ENCODE measurements at regions not wholly inside any gene's neighbourhood (a gene's known extent, or its start where the extent isn't known, plus 50 kb on each side); places are given as distances from the start of the nearest gene placed in this dataset.

DNA sequence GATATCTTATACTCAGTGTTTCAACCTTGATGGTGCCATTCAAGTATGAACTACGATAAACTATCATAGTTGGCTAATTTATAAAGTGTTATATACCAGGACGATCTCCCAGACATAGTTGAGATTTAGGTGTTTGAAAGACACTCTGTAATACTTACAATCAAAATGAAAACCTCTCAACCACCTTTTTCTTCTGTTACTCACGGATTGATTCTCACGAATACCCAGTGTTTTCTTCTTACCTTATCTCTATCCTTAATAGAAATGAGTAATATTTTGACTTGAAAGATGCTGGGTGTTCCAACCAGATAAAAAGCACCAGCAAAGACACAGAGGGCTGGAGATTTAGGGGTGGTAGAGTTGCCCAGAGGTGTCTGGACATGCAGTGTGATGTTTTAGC is 169.9 kb downstream of the PTCSC3 start:
- POLR2A ChIA-PET = no interaction called here
- Histone ChIP-seq H3K4me3 (ENCODE audit: low read depth, low read length) (no peak overlapping the region), H3K36me3 (ENCODE audit: control insufficient read depth, insufficient read depth, low read length) (no peaks in the 10 kb centered on the region), H3K27me3 (ENCODE audit: control insufficient read depth, insufficient read depth, low read length) (no peaks in the 10 kb centered on the region)
- TF ChIP-seq, protein P1, sequence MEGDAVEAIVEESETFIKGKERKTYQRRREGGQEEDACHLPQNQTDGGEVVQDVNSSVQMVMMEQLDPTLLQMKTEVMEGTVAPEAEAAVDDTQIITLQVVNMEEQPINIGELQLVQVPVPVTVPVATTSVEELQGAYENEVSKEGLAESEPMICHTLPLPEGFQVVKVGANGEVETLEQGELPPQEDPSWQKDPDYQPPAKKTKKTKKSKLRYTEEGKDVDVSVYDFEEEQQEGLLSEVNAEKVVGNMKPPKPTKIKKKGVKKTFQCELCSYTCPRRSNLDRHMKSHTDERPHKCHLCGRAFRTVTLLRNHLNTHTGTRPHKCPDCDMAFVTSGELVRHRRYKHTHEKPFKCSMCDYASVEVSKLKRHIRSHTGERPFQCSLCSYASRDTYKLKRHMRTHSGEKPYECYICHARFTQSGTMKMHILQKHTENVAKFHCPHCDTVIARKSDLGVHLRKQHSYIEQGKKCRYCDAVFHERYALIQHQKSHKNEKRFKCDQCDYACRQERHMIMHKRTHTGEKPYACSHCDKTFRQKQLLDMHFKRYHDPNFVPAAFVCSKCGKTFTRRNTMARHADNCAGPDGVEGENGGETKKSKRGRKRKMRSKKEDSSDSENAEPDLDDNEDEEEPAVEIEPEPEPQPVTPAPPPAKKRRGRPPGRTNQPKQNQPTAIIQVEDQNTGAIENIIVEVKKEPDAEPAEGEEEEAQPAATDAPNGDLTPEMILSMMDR (IDR thresholded peaks at IDR 0.05; ENCODE audit: insufficient read depth, low read depth, low read length) = no peak
- CTCF ChIA-PET = no interaction called here
- no peak for DNase-seq (ENCODE audit: low read depth)

DNA sequence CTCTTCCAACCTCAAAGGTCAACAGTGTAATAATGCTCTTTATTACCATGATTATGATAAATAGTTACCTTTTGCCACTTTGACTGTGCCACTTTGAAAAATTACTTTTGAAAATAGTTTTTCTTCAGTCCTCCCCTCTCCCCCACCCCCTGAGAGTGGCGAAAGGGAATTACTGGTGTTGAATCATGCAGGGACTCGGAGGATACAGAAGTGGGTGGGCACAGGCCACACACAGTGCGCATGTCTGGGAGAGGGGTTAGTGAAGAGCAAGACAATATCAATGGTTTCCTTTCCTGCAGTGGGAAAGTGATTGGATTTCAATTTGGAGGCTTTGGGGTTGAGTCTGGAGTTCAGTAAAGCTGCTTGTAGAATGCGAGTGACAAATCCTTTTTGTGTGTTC is 170.9 kb downstream of the PTCSC3 start:
- ChIA-PET CTCF (no interaction called here), POLR2A (no interaction called here)
- H3K36me3 ChIP-seq (ENCODE audit: control insufficient read depth, insufficient read depth, low read length) = no peaks in the 10 kb centered on the region
- no peak for DNase-seq (ENCODE audit: low read depth)
- no peaks in the 10 kb centered on the region for H3K27me3 ChIP-seq (ENCODE audit: control insufficient read depth, insufficient read depth, low read length)
- no peak overlapping the region for H3K4me3 ChIP-seq (ENCODE audit: low read depth, low read length)
- TF ChIP-seq, protein P1 (IDR thresholded peaks at IDR 0.05; ENCODE audit: insufficient read depth, low read depth, low read length) = no peak

GRCh38 chr14:36001936-36002335 is 174.6 kb downstream of the PTCSC3 start:
- TF ChIP-seq, protein P1 (IDR thresholded peaks at IDR 0.05; ENCODE audit: insufficient read depth, low read depth, low read length) = no peak
- no peaks in the 10 kb centered on the region for H3K27me3 ChIP-seq (ENCODE audit: control insufficient read depth, insufficient read depth, low read length)
- no peak overlapping the region for H3K4me3 ChIP-seq (ENCODE audit: low read depth, low read length)
- no peaks in the 10 kb centered on the region for H3K36me3 ChIP-seq (ENCODE audit: control insufficient read depth, insufficient read depth, low read length)
- ChIA-PET CTCF (no interaction called here), POLR2A (no interaction called here)
- no peak for DNase-seq (ENCODE audit: low read depth)

GRCh38 chr14:35999294-35999693 is 173.2 kb downstream of the BRMS1L start:
- TF ChIP-seq, protein P1 (IDR thresholded peaks at IDR 0.05; ENCODE audit: insufficient read depth, low read depth, low read length) = no peak
- DNase-seq (ENCODE audit: low read depth) = no peak
- POLR2A ChIA-PET = no interaction called here
- no peak overlapping the region for H3K4me3 ChIP-seq (ENCODE audit: low read depth, low read length)
- no peaks in the 10 kb centered on the region for H3K27me3 ChIP-seq (ENCODE audit: control insufficient read depth, insufficient read depth, low read length)
- no peaks in the 10 kb centered on the region for H3K36me3 ChIP-seq (ENCODE audit: control insufficient read depth, insufficient read depth, low read length)
- CTCF ChIA-PET = no interaction called here

- POLR2A ChIA-PET = no interaction called here
- H3K4me3 ChIP-seq (ENCODE audit: low read depth, low read length) = no peak overlapping the region
- no peak for DNase-seq (ENCODE audit: low read depth)
- CTCF ChIA-PET = no interaction called here
- TF ChIP-seq, protein P1 (IDR thresholded peaks at IDR 0.05; ENCODE audit: insufficient read depth, low read depth, low read length) = no peak
- H3K36me3 ChIP-seq (ENCODE audit: control insufficient read depth, insufficient read depth, low read length) = no peaks in the 10 kb centered on the region
- no peaks in the 10 kb centered on the region for H3K27me3 ChIP-seq (ENCODE audit: control insufficient read depth, insufficient read depth, low read length)
These were observed 172.2 kb downstream of the BRMS1L start for GRCh38 chr14:35998303-35998702.
